Stimulated activated effector memory CD8-positive, alpha-beta T cell treated with anti-CD3 and anti-CD28 coated beads, Interleukin-12 subunit alpha, Interleukin-12 subunit beta, amount 100 ng/mL, for 72 hours (primary cell): ENCODE measurements at regions not wholly inside any gene's neighbourhood (a gene's known extent, or its start where the extent isn't known, plus 50 kb on each side); places are given as distances from the start of the nearest gene placed in this dataset.
A peak's percentile ranks its signal among the peaks of the same experiment; 100 is the strongest.
"Not testable (repeated sequence)": the region's sequence is repeated elsewhere in the genome, so short reads cannot be mapped to it uniquely, and the experiment has no call there.

ENCODE experiments used
- ATAC-seq: fragments of 150-1000 bp; cut with Tn5 transposase; 2 replicates; pipeline ENCODE4 v1.10.0; 2021
- DNase-seq, 2 donors: peaks; one replicate each; pipeline ENCODE4 v3.0.0; 2021 to 2022; ENCODE audit warnings: low spot score in 2 of 2
- H3K27ac Mint-ChIP-seq: one replicate; pipeline ENCODE4 v1.8.0; 2022; ENCODE audit warnings: mild to moderate bottlenecking, mixed read lengths
- H3K36me3 Mint-ChIP-seq: one replicate; pipeline ENCODE4 v1.8.0; 2022; ENCODE audit warnings: mild to moderate bottlenecking, mixed read lengths
- H3K4me1 Mint-ChIP-seq: one replicate; pipeline ENCODE4 v1.8.0; 2022; ENCODE audit warnings: mixed read lengths
- H3K4me3 Mint-ChIP-seq: one replicate; pipeline ENCODE4 v1.8.0; 2022; ENCODE audit warnings: mild to moderate bottlenecking, mixed read lengths
- H3K9me3 Mint-ChIP-seq: one replicate; pipeline ENCODE4 v1.8.0; 2022; ENCODE audit warnings: mixed read lengths

DNA sequence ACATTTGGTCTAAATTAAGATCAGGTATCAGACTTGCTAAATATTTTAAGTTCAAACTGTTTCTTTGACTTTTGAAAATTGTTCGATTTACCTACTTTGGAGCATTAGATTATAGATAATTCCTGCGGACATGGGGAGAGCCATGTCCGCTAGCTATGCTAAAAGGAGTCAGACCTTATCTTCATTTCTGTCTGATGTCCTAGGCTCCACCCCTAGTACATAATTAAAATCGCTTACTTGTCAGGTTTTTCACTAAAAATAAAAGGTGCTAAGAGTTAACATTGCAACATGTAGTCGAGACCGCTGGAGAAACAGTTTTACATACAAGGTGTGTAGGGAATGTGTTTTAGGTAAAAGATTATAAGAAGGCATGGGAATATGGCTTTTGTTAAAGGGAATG is 71.9 kb upstream of the EPS8L3 start:
- not testable (repeated sequence) for H3K4me1 Mint-ChIP-seq, H3K36me3 Mint-ChIP-seq, ATAC-seq, H3K27ac Mint-ChIP-seq, H3K9me3 Mint-ChIP-seq, H3K4me3 Mint-ChIP-seq, DNase-seq

DNA sequence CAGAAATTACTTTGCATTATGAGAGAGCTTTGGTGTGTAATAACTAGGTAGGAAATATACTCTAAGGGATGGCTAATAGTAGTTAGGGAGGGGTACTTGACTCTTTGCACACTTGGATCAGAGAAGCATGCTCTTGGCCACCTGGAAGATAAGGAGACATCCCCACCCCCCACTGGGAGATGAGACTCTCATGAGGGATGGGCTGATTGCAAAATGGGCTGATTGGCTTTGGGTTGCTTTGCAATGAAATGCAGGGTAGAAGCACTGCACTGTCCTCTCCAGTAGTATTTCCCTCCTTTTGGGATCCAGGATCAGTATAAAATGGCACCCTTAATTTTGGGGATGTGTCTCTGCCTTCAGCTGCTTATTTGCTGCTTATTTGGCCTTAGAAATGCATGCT is 71.2 kb upstream of the EPS8L3 start:
- Mint-ChIP-seq H3K4me1 (no peaks in the 10 kb centered on the region), H3K9me3 (peaks cover 3% of the 10 kb centered on the region), H3K27ac (no peak overlapping the region), H3K4me3 (no peak overlapping the region), H3K36me3 (no peaks in the 10 kb centered on the region)
- no peak for ATAC-seq
- no peak for DNase-seq

DNA sequence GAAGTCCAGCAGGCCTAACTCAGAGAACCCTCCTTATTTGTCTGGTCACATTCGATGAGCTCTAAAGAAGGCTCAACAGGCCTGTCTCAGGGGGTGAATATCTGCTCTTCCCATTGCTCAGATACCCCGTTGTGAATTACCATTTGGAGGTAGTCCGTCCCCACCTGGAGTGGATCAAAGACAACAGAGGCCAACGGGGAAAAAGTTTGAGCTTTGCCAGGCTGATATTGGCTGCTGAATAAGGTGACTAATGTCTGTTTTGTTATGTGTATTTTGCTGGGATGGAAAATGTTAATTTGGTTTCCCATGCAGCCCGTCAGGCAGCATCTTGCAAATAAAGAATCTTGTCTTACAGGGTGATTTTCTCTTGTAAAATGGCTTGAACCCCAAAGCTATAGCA is 69.2 kb upstream of the EPS8L3 start:
- no peak overlapping the region for H3K27ac Mint-ChIP-seq
- no peak overlapping the region for H3K4me3 Mint-ChIP-seq
- H3K36me3 Mint-ChIP-seq, result no peaks in the 10 kb centered on the region
- no peaks in the 10 kb centered on the region for H3K4me1 Mint-ChIP-seq
- no peak for ATAC-seq
- H3K9me3 Mint-ChIP-seq, result peaks cover 3% of the 10 kb centered on the region
- peak in 1 of 2 donors; percentile 12 for DNase-seq

DNA sequence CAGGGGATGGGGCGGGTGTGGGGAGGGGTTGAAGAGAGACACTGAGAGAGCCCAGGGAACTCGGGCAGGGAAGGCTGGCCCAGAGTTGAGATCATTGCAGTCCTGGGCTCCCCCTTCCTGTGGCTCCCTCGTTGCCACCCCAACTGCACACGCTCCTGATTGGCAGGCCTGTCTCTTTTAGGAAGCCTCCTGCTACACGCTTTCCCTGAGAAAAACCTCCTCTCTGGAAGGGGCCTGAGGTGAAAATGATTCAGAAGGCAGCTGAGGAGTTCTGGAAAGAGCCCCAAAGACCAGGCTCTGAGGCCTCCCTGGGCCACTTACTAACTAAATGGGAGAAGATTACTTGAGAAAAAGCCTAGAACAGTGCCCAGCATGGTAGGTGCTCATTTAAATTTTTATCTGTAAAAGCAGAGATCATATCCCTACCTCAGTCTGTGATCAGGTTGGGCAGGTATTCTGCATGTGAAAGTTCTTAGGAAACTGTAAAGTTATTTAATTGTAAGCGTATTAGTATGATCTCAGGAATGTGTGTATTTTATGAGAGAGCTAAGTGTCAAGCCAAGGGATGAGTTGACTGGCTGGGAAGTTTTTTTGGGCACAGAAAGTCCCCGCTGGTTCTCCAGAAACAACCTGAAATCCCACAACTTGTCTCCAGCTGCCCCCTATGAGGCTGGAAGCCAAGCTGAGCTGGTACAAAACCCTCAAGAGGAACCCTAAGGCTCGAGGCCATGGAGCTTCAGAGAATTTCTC is 65.2 kb upstream of the EPS8L3 start:
- Mint-ChIP-seq H3K27ac (no peak overlapping the region), H3K9me3 (no peaks in the 10 kb centered on the region), H3K4me3 (no peak overlapping the region), H3K36me3 (no peaks in the 10 kb centered on the region), H3K4me1 (peaks cover 29% of the 10 kb centered on the region)
- DNase-seq (peak in 1 of 2 donors; percentile 40), ATAC-seq (no peak)

DNA sequence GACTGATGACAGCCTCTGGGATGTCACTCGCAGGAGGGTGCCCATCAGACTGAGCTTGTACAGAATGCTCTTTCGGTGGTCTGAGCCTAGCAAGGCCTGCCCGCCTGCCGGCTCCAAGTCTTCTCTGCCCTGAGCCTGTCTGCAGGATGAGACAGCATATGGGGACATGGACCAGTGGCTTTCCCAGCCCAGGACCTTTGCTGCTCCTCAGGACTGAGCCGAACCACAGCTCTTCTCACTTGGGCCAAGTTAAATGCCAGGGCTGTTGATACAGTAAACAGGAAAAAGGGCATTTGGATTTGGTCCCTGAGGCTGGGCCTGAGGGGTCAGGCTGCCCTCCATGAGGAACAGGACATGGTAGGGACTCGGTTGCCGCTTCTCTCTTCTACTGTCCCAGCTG is 64.3 kb upstream of the EPS8L3 start:
- no peaks in the 10 kb centered on the region for H3K9me3 Mint-ChIP-seq
- peak in 1 of 2 donors; percentile 42 for DNase-seq
- no peaks in the 10 kb centered on the region for H3K36me3 Mint-ChIP-seq
- H3K4me3 Mint-ChIP-seq, result no peak overlapping the region
- ATAC-seq, result no peak
- peaks cover 38% of the 10 kb centered on the region for H3K4me1 Mint-ChIP-seq
- no peak overlapping the region for H3K27ac Mint-ChIP-seq

DNA sequence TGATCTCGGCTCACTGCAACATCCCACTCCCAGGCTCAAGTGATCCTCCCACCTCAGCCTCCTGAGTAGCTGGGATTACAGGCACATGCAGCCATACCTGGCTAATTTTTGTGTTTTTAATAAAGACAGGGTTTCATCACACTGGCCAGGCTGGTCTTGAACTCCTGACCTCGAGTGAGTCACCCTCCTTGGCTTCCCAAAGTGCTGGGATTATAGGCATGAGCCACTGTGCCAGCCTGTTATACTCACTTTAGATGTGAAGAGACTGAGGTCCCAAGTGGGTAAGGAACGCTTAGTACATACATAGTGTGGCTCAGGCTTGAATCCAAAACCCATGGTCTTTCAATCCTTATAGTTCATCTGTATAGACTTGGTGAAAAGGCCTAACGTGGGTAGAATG is 63.7 kb upstream of the EPS8L3 start:
- H3K27ac Mint-ChIP-seq, result no peak overlapping the region
- no peaks in the 10 kb centered on the region for H3K9me3 Mint-ChIP-seq
- no peak overlapping the region for H3K4me3 Mint-ChIP-seq
- H3K4me1 Mint-ChIP-seq, result peaks cover 43% of the 10 kb centered on the region
- no peak for DNase-seq
- no peak for ATAC-seq
- H3K36me3 Mint-ChIP-seq, result no peaks in the 10 kb centered on the region

DNA sequence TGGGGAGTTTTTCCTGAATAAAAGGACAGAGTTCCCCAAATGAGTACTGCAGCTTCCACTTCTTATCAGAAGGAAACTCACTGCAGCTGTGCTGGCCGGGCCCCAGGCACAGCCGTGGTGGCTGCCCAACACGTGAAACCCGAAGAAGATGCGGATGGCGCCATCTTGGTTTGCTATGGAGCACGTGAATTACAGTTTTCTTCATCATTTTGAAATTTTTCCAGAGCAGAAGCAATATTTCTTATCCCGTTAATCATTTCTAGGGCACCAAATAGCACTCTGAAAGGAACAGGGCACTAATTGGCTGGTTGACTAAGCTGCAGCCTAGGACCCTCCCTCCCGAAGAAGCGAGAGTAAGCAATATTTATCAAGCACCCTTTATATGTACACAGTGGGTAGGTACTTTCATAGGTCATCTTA is 63.2 kb upstream of the EPS8L3 start:
- DNase-seq (peak in 1 of 2 donors; percentile 40), ATAC-seq (no peak)
- peaks cover 49% of the 10 kb centered on the region for H3K4me1 Mint-ChIP-seq
- H3K27ac Mint-ChIP-seq, result no peak overlapping the region
- H3K9me3 Mint-ChIP-seq, result no peaks in the 10 kb centered on the region
- no peak overlapping the region for H3K4me3 Mint-ChIP-seq
- no peaks in the 10 kb centered on the region for H3K36me3 Mint-ChIP-seq

DNA sequence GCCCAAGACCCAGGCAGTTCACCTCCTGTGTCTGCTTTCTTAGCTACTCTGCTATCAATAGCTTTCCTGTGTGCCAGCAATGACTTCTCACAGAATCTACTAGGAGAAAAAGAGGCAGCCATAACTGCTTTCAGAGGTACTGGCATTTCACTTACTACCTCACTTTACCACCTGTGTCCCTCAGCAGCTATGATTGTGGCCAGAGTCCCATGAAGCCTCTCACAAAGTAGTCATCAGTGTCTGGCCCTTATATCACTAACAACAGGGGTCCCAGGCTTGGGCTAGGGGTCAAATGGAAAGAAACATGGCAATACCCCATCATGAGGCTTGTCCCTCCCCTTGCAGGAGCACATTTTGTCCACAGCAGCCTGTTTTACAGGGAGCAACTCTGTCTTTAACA is 62.7 kb upstream of the EPS8L3 start:
- H3K4me3 Mint-ChIP-seq, result no peak overlapping the region
- H3K27ac Mint-ChIP-seq, result no peak overlapping the region
- no peaks in the 10 kb centered on the region for H3K9me3 Mint-ChIP-seq
- DNase-seq, result peak in 1 of 2 donors; percentile 48
- peaks cover 54% of the 10 kb centered on the region for H3K4me1 Mint-ChIP-seq
- peaks cover 1% of the 10 kb centered on the region for H3K36me3 Mint-ChIP-seq
- ATAC-seq, result no peak

DNA sequence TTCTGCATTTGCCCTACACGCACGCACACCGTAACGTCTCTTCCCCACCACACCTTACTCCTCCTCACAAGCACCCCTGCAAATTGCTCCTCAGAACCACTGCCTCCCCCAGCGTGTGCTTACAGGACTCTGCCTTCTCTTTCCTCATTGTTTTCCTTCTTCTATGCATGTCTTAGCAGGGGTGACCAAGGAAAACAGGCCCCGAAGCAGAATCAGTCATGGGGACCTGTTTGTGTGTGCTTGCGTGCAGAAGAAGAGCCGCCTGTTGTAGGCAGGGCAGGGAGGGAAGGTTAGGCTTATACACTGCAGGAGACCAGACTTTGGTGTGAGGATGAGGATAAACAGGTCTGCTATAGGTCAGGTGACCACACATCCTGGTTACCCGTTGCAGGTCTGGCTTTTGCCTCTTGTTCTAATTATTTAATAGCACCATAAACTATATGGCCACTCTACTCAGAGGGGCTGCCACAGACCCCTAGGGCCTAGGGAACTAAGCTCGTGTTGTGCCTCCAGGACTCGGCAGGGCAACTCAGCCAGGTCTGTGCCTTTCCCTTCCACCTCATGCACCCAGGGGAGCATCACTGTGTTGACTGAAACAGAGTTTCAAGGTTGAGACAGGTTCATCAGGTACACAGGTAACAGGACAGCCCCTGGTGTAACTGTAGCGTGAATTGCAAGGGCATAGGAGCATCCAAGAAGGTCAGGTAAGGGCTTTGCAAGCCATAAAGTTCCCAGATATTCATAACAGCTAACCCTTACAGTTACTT is 60.8 kb upstream of the EPS8L3 start:
- ATAC-seq, result no peak
- Mint-ChIP-seq H3K4me1 (peaks cover 62% of the 10 kb centered on the region), H3K9me3 (no peaks in the 10 kb centered on the region), H3K27ac (peak overlapping the region; percentile 94), H3K36me3 (peaks cover 6% of the 10 kb centered on the region), H3K4me3 (peak overlapping the region; percentile 55)
- peak in 1 of 2 donors; percentile 49 for DNase-seq

DNA sequence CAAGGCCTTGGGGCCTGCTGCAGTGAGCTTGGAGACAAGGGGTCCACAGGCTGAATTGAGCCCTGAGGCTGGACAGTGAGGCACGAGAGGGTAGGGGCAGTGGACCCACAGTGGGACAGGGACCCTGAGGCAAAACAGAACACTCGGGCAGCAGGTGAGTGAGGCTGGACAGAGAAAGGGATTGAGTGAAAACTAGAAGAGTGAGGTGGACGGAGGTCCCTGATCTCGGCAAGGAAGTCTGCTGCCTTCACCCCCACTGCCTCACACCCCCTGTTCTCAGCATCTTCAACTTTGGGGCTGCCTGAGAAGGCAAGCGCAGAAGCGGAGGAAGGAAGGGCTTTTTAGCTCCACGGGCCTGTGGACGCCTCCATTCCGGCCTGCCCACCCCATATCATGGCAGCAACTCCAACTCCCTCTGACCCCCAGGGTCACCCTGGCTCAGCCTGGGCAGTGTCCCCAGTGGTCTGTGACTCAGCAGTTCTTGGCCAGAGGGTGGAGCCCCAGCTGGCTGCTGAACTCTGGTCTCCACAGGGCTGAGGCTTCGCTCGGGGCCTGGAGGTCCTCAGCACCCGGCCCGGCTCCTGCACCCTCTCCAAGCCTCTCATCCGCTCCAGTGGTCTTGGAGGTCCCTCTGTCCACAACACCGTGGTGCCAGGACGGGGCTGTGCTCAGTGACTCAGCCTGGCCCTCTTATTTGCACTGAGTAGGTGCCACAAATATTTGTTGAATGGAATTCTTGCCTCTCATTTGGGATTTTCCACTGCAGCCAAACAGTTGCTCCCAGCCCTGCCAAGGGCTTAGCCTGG is 60.0 kb upstream of the EPS8L3 start:
- ATAC-seq (no peak), DNase-seq (no peak)
- Mint-ChIP-seq H3K9me3 (no peaks in the 10 kb centered on the region), H3K4me1 (peaks cover 69% of the 10 kb centered on the region), H3K36me3 (peaks cover 6% of the 10 kb centered on the region), H3K4me3 (peak overlapping the region; percentile 55), H3K27ac (peak overlapping the region; percentile 94)

DNA sequence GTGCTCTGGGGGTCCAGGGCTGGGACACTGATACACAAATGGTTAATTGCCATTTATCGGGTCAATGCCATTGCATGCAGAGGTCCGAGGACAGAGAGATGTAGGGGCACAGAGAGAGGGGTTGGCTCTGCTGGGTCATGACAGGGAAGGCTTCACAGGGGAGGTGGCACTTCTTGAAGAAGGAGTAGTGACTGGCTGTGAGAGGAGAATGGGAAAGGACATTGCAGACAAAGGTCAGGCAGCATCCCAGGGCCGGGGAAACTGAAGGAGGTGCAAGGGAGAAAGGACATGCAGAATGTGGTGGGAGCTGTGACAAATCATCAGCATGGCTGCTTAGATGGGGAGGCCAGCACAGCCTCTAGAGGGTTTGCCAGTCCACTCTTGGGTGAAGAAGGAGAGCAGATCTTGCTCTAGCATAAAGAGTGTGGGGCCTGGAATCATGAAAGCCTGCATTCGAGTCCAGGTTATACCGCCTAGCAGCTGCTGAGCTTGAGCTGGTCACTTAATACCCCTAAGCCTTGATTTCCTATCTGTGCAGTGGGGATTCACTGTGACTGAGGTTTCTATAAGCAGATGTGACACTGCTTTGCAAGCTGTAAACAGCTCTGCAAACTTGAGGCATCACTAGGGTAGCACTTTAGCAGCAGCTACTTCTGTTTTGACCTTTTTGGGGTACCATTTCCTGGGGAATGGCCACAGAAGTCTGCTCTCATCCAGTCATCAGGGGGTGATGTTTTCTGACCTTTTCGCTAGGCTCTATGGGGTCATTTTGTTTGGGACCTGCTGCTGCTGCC is 59.2 kb upstream of the EPS8L3 start:
- peaks cover 69% of the 10 kb centered on the region for H3K4me1 Mint-ChIP-seq
- peak in 1 of 2 donors; percentile 67 for DNase-seq
- H3K27ac Mint-ChIP-seq, result peak overlapping the region; percentile 94
- peak; percentile 63 for ATAC-seq
- H3K9me3 Mint-ChIP-seq, result no peaks in the 10 kb centered on the region
- H3K4me3 Mint-ChIP-seq, result peak overlapping the region; percentile 55
- H3K36me3 Mint-ChIP-seq, result peaks cover 6% of the 10 kb centered on the region

DNA sequence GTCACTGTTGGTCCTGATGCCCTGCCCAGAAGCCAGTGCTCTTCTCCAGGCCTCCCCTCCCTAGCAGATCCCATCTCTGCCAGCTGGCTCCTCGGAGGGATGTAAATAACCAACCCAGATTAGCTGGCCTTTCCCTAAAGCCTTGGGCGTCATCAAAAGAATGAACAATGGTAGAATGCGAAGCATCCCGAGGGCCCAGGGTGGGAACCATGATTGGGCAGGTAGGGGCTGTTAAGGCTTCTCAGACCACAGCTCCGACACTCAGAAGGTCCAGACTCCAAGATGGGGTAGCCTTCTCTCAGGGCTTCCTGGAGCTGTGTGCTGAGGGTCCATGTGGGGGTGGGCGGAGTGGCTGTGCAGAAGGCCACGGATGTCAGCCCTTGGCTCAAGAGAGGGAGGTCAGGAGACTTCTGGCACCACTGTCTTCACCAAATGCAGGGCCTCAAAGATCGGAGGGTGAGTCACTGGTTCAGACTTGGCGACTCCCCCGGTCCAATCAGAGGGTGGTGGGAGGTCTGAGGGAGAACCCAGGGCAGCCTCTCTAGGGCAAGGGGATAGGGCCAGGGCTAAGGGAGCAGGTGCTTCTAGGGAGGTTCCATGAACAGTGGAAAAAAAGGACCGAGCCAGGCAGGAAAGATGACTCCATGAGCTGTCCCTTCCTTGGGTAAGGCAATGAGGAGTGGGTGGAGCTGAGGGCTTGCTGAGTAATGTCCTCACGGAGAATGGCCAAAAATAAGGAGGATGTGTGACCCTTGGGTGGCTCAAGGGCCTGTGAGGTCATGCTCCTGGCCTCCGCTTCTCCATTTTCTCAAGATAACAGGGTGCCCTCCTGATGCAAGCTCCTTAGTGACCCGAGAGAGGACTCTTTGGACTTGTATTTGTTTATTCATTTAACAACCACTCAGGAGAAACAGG is 58.4 kb upstream of the EPS8L3 start:
- ATAC-seq, result no peak
- Mint-ChIP-seq H3K36me3 (peaks cover 6% of the 10 kb centered on the region), H3K4me3 (peak overlapping the region; percentile 55), H3K27ac (peak overlapping the region; percentile 94), H3K9me3 (no peaks in the 10 kb centered on the region), H3K4me1 (peaks cover 73% of the 10 kb centered on the region)
- peak in 1 of 2 donors; percentile 51 for DNase-seq

DNA sequence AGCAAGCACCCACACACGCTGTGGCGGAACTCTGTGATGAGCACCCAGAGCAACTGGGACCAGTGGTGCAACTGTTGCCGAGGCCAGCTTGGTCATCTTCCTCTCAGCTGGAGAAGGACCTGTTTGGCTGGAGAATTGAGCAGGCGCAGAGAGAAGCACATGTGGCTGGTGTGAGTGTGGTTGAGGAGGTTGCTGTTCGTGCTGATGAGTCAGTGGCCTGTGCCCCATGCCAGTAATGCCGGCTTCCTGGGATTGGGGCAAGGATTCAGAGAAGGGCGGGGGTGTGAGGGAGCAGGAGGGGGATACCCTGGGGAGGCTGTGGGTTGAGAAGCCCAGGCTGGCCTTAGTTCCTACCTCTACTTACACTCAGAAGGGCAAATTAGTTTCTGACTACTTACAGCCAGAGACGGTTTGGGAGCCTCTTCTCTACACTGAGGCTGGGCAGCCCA is 57.5 kb upstream of the EPS8L3 start:
- Mint-ChIP-seq H3K9me3 (no peaks in the 10 kb centered on the region), H3K27ac (peak overlapping the region; percentile 94), H3K36me3 (peaks cover 6% of the 10 kb centered on the region), H3K4me3 (peak overlapping the region; percentile 55), H3K4me1 (peaks cover 74% of the 10 kb centered on the region)
- ATAC-seq, result peak; percentile 80
- DNase-seq, result peak in 1 of 2 donors; percentile 73

DNA sequence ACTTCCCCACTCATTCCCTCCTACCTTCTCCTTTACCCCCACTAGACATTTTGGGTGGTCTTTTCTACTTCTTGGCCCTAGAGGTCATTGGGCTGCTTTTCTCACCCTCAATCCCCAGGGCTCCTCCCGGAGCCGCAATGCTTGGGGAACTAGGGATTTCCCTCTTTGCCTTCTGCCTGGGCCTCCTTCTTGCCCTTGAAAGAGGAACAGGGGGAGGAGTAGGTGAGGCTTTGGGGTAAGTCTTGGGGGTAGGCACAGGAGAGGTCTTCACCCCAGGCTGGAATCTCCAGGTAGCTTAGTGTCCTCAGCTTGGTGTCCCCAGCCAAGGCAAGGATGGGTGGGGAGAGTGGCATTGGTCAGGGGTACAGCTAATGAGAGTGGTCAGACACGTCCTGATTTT is 56.2 kb upstream of the EPS8L3 start:
- Mint-ChIP-seq H3K4me1 (peaks cover 62% of the 10 kb centered on the region), H3K27ac (peak overlapping the region; percentile 29), H3K4me3 (no peak overlapping the region), H3K9me3 (peaks cover 3% of the 10 kb centered on the region), H3K36me3 (peaks cover 6% of the 10 kb centered on the region)
- ATAC-seq (no peak), DNase-seq (peak in 1 of 2 donors; percentile 47)
